ENCODE measurements at regions not wholly inside any gene's neighbourhood (a gene's known extent, or its start where the extent isn't known, plus 50 kb on each side); places are given as distances from the start of the nearest gene placed in this dataset.

DNA sequence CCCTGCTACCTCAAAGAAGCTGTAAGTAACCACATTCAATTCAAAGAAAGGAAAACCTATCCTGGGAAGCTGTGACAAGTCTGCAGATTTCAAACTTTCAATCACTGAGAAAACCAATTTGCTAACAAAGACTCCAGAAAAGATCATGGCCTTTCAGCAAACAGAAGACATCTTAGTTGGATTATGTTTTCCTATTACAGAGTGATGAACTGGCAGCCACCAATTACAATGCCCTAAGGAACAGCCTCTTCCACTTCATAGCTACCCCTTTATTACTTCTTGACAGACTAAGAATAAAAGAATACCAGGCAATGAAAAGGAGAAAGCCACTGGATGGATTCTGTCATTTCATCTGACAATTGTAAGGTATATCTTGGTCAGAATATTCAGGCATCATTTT, 128.2 kb upstream of the RASEF start:
- ChIA-PET CTCF (no interaction called here), POLR2A (no interaction called here)
- no peak overlapping the region for H3K27ac Mint-ChIP-seq
- peaks cover 16% of the 10 kb centered on the region for H3K4me1 Mint-ChIP-seq
- H3K9me3 Mint-ChIP-seq, result no peaks in the 10 kb centered on the region
- peaks cover 2% of the 10 kb centered on the region; the same call in 1 of the 2 replicates for H3K27me3 Mint-ChIP-seq (ENCODE audit: low read depth)
- TF ChIP-seq, protein P1, sequence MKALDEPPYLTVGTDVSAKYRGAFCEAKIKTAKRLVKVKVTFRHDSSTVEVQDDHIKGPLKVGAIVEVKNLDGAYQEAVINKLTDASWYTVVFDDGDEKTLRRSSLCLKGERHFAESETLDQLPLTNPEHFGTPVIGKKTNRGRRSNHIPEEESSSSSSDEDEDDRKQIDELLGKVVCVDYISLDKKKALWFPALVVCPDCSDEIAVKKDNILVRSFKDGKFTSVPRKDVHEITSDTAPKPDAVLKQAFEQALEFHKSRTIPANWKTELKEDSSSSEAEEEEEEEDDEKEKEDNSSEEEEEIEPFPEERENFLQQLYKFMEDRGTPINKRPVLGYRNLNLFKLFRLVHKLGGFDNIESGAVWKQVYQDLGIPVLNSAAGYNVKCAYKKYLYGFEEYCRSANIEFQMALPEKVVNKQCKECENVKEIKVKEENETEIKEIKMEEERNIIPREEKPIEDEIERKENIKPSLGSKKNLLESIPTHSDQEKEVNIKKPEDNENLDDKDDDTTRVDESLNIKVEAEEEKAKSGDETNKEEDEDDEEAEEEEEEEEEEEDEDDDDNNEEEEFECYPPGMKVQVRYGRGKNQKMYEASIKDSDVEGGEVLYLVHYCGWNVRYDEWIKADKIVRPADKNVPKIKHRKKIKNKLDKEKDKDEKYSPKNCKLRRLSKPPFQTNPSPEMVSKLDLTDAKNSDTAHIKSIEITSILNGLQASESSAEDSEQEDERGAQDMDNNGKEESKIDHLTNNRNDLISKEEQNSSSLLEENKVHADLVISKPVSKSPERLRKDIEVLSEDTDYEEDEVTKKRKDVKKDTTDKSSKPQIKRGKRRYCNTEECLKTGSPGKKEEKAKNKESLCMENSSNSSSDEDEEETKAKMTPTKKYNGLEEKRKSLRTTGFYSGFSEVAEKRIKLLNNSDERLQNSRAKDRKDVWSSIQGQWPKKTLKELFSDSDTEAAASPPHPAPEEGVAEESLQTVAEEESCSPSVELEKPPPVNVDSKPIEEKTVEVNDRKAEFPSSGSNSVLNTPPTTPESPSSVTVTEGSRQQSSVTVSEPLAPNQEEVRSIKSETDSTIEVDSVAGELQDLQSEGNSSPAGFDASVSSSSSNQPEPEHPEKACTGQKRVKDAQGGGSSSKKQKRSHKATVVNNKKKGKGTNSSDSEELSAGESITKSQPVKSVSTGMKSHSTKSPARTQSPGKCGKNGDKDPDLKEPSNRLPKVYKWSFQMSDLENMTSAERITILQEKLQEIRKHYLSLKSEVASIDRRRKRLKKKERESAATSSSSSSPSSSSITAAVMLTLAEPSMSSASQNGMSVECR (CRISPR knock-in tag; IDR thresholded peaks at IDR 0.05; ENCODE audit: borderline replicate concordance), result no peak
- TF ChIP-seq ZNF425 (CRISPR knock-in tag; conservative IDR thresholded peaks at IDR 0.05) (no peak), NR1H2 (CRISPR knock-in tag; IDR thresholded peaks at IDR 0.05) (no peak), SOX15 (CRISPR knock-in tag; IDR thresholded peaks at IDR 0.05) (no peak), ZBTB43 (CRISPR knock-in tag; IDR thresholded peaks at IDR 0.05) (no peak), EMX1 (CRISPR knock-in tag; IDR thresholded peaks at IDR 0.05) (no peak), RELA (CRISPR knock-in tag; IDR thresholded peaks at IDR 0.05; ENCODE audit: borderline replicate concordance) (no peak), CREM (CRISPR knock-in tag; IDR thresholded peaks at IDR 0.05) (no peak), ZNF219 (CRISPR knock-in tag; IDR thresholded peaks at IDR 0.05; ENCODE audit: borderline replicate concordance) (no peak), ZNF671 (CRISPR knock-in tag; IDR thresholded peaks at IDR 0.05) (no peak), GABPB1 (CRISPR knock-in tag; IDR thresholded peaks at IDR 0.05) (no peak), NFATC4 (CRISPR knock-in tag; IDR thresholded peaks at IDR 0.05) (no peak), NFYB (CRISPR knock-in tag; conservative IDR thresholded peaks at IDR 0.05; ENCODE audit: low read depth) (no peak), ETV6 (CRISPR knock-in tag; IDR thresholded peaks at IDR 0.05) (no peak), AR (CRISPR knock-in tag; IDR thresholded peaks at IDR 0.05) (no peak)
- TF ChIP-seq, protein P2, sequence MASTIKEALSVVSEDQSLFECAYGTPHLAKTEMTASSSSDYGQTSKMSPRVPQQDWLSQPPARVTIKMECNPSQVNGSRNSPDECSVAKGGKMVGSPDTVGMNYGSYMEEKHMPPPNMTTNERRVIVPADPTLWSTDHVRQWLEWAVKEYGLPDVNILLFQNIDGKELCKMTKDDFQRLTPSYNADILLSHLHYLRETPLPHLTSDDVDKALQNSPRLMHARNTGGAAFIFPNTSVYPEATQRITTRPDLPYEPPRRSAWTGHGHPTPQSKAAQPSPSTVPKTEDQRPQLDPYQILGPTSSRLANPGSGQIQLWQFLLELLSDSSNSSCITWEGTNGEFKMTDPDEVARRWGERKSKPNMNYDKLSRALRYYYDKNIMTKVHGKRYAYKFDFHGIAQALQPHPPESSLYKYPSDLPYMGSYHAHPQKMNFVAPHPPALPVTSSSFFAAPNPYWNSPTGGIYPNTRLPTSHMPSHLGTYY (CRISPR knock-in tag; IDR thresholded peaks at IDR 0.05), result no peak
- TF ChIP-seq, protein P3, sequence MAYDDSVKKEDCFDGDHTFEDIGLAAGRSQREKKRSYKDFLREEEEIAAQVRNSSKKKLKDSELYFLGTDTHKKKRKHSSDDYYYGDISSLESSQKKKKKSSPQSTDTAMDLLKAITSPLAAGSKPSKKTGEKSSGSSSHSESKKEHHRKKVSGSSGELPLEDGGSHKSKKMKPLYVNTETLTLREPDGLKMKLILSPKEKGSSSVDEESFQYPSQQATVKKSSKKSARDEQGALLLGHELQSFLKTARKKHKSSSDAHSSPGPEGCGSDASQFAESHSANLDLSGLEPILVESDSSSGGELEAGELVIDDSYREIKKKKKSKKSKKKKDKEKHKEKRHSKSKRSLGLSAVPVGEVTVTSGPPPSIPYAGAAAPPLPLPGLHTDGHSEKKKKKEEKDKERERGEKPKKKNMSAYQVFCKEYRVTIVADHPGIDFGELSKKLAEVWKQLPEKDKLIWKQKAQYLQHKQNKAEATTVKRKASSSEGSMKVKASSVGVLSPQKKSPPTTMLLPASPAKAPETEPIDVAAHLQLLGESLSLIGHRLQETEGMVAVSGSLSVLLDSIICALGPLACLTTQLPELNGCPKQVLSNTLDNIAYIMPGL (CRISPR knock-in tag; IDR thresholded peaks at IDR 0.05), result no peak
- TF ChIP-seq, protein P4, sequence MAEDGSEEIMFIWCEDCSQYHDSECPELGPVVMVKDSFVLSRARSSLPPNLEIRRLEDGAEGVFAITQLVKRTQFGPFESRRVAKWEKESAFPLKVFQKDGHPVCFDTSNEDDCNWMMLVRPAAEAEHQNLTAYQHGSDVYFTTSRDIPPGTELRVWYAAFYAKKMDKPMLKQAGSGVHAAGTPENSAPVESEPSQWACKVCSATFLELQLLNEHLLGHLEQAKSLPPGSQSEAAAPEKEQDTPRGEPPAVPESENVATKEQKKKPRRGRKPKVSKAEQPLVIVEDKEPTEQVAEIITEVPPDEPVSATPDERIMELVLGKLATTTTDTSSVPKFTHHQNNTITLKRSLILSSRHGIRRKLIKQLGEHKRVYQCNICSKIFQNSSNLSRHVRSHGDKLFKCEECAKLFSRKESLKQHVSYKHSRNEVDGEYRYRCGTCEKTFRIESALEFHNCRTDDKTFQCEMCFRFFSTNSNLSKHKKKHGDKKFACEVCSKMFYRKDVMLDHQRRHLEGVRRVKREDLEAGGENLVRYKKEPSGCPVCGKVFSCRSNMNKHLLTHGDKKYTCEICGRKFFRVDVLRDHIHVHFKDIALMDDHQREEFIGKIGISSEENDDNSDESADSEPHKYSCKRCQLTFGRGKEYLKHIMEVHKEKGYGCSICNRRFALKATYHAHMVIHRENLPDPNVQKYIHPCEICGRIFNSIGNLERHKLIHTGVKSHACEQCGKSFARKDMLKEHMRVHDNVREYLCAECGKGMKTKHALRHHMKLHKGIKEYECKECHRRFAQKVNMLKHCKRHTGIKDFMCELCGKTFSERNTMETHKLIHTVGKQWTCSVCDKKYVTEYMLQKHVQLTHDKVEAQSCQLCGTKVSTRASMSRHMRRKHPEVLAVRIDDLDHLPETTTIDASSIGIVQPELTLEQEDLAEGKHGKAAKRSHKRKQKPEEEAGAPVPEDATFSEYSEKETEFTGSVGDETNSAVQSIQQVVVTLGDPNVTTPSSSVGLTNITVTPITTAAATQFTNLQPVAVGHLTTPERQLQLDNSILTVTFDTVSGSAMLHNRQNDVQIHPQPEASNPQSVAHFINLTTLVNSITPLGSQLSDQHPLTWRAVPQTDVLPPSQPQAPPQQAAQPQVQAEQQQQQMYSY (CRISPR knock-in tag; IDR thresholded peaks at IDR 0.05), result no peak
- TF ChIP-seq, protein P5, sequence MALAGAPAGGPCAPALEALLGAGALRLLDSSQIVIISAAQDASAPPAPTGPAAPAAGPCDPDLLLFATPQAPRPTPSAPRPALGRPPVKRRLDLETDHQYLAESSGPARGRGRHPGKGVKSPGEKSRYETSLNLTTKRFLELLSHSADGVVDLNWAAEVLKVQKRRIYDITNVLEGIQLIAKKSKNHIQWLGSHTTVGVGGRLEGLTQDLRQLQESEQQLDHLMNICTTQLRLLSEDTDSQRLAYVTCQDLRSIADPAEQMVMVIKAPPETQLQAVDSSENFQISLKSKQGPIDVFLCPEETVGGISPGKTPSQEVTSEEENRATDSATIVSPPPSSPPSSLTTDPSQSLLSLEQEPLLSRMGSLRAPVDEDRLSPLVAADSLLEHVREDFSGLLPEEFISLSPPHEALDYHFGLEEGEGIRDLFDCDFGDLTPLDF (CRISPR knock-in tag; IDR thresholded peaks at IDR 0.05), result no peak
- ATAC-seq (no peak), DNase-seq (ENCODE audit: low spot score) (no peak)
- H3K36me3 Mint-ChIP-seq, result no peaks in the 10 kb centered on the region
- no peak overlapping the region for H3K4me3 Mint-ChIP-seq

All from WTC11 (cell line).